GM21723 (cell line): ENCODE measurements at regions not wholly inside any gene's neighbourhood (a gene's known extent, or its start where the extent isn't known, plus 50 kb on each side); places are given as distances from the start of the nearest gene placed in this dataset.

ENCODE experiments used
- ATAC-seq: cut with Tn5 transposase; IDR thresholded peaks from one replicate; pipeline ENCODE4 v1.9.1; 2021; ENCODE audit warnings: mild to moderate bottlenecking, moderate library complexity; ENCODE audit not compliant: unreplicated experiment

DNA sequence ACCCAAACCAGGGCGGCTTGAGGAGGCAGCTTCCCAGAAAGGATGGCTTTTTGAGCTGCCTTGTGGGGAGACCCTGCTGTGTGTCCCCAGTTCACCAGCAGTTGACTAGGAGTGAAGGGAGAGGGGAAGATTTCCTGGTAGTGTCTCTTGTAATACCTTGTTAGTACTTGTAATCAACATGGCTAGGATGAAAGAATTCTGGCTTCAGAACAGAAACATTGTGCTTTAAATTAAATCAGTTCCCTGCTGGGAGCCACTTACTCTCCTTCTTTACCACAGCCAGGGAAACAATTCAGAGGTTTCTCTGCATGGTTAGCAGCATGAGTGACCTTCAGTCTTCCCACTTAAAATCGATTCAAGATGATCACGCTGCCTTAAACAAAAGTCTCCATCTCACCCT is 525.4 kb upstream of the ID4 start:
- no peak for ATAC-seq

DNA sequence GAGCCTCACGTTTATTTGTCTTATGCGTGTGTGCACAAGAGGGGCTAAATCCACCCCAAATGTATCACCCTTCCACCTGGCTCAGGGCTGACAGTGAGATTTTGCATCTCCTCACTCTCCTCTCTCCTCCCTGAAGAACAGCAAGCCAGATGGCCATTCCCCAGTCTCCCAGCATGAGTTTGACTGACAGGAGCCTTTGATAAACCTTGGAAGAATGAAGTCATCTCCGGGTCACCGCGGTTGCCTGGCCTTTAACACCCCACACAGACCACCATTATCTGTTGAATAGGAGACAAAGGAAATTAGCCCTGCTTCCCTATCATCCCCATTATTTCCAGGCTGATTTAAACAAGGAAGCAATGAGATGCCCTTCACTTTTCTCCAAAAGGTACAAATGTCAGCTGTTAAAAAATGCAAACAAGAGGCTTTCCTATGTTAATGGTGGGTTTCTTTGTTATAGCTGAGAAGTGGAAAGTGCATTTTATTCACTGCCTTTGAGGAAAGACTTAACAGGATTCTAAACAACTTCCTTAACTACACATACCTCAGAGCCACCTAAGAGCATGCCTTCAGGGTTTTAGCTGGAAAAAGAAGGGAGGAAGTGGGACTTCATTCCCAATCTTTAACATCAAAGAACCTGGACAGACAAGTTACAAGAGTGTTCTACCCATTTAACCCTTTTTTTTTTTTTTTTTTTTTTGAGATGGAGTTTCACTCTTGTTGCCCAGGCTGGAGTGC is 524.8 kb upstream of the ID4 start:
- no peak for ATAC-seq

DNA sequence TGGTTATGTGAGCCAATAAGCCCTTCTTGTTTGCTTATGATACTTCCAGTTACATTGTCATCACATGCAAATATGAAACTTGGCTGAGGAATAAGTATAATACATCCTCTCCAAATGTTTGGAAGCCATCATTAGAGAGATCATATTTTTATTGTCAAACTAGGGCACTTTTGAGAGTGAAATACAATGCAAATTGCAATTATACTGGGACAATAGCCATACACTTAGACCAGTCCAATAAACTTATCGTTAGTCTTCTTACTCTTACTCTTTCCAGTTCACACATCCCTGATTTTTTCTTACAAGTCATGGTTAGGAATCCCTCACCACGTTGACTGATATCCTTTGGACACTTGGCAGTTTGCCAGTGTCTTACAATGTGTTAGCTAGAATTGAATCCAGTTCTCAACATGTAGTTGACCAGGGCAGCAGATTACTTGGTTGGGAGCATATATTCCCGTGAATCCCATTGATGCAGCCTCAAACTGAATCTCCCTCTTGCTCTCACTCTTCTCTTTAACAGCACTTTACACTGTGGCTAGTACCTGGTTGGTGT is 519.7 kb upstream of the ID4 start:
- ATAC-seq = no peak

DNA sequence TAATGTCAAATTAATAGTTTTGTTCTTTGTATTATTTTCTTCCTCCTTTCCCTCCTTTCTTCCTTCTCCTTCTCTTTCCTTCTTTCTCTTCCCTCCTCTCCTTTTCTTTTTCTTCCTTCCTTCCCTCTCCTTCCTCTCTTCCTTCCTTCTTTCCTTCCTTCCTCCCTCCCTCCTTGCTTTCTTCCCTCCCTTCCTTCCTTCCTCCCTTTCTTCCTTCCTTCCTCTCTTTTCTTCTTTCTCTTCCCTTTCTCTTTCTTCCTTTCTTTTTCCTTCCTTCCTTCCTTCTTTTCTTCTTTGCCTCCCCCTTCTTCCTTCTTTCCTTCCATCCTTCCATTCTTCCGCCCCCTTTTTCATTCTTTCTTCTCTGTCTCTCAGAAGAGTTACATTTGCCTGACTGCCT is 518.2 kb upstream of the ID4 start:
- ATAC-seq = no peak

DNA sequence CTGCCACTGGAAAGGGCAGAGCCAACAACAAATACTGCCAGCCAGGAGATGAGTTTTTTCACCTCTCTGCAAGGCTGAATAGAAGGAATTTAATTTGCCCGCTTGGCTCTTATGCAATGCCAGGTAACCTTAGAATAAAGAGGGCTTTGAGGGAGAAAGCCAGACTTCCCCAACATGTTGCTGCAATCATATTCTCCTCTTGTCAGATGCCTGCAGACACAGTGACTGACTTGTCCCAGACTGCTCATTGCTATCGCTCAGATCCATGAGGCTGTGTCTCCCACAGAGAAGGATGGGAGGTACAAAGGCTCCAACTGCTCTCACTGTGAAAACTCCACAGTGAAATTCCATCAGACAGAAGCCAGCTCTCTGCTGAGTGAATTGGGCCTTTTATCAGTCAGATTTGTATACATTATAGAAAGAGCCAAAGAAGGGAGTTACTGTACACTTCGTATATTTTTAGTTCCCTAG is 517.0 kb upstream of the ID4 start:
- ATAC-seq = no peak

DNA sequence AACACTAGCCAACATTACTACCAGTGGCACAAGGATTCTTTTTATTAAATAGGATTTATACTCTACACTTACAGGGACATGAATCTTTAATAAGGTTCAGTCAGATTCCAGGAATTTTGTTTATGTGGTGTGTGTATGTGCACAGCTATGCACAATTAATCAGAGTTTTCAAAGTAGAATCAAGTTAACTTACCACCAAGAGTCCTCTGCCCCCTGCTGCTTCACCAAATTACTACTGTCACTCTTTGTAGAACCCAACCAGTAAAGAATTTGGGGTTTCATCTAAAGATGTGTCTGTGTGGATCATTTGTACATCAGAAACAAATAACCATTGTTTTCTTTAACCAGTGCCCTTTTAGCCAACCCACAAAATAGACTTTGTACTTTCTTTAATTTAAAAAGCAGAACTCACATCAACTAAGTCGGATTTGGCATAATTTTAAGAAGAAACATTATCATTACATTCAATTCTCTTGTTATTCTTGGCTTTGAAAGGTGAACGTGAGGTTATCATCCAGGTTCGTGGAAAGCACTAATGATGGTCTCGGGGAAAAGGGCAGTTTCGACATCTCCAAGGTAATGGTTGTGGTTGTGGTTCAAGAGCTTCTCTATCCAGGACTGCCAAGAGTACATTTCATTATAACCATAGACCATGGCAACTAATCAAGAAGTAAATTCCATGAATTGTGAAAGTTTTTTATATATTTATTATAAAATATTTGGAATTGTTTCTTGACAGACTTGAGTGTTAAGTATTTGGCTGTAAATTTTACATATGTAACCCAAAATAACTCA is 514.3 kb upstream of the ID4 start:
- ATAC-seq = no peak

DNA sequence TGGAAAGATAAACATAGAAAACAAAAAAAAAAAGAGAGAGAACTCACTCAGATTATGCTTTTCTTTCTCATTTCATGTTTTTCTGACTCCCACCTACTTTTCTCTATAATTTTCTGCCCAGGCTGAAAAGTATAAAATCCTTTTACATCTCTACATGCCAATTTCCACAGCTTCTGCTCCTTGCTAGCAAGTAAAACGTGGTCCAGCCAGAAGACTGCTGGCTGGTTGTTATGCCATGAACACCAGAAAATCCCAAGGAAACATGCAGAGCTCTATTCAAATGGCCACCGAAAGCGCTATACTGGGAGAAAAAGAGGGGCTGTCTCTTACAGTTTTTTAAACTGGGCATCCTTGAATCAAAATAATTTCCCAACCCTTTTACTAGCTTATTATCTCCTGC is 512.8 kb upstream of the ID4 start:
- no peak for ATAC-seq

DNA sequence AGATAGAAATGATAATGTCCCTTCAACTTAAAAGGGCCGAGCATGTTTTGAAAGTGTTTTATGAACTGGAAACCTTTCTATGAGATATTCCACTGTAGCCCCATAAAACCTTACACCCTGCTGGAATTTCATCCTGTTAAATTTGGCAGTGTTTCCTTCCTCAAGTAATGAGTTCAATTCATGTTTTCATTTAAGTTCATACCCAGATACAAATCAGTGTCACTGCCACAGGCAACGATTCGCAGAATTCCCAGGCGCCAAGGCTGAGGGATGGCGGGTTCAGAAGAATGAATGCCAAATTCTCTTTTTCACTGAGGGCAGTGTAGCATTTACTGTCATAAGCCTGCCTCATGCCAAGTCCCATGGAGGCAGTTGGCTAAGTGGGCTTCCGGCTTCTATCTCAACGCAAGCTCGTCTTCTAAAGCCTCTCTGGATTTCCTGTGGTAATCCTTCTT is 511.8 kb upstream of the ID4 start:
- no peak for ATAC-seq

DNA sequence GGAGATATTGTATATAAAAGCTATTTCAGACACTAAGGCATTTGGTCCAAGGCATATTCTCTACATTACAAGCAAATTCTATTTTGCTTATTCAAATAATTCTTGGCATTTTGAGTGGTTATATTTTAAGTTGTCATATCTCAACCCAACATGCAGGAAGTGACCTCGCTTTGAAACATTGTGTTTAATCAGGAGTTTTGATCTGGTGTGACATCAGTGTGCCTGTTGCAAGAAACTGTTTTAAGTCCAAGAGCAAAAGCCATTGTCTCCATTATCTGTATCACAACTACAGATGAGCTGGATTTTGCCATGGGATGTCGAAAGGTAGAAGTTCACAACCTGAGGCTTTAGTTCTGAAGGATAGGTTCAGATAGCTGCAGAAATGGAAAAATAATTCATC is 509.9 kb upstream of the ID4 start:
- ATAC-seq = no peak

DNA sequence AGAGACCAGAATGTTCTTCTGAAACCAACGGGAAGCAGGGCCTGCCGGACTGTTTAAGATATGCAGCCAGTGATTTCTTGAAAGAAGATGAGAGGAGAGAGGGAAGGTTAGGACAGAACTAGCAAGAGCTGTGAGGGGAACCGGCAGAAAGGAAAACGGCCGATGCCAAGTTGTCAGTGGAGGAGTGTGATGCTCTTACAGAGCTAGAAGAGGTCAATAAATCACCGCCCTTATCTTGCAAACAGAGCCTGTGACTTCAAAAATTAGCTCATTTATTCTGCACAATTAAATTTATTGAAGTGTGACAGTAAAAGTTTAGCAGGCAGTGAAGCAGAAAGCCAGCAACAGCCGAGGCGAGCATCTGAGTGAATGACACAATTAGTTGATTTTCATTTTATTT is 509.5 kb upstream of the ID4 start:
- no peak for ATAC-seq

DNA sequence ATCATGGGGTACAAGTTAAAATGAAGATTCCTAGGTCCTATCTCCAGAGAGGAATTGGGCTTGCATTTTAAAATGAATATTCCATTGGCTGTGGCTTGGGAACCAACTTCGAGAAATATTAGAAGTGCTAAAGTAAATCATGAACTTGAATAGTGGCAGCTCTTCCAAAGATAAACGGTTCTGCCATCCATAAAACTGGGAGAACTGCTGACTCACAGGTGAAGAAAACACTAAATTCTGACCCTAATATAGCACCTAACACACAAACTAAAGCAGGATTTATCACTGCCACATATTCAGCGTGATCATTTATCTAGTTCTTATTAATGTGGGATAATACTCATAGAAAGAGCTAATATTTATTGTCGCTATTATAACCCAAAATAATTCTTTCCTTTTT is 508.1 kb upstream of the ID4 start:
- no peak for ATAC-seq

DNA sequence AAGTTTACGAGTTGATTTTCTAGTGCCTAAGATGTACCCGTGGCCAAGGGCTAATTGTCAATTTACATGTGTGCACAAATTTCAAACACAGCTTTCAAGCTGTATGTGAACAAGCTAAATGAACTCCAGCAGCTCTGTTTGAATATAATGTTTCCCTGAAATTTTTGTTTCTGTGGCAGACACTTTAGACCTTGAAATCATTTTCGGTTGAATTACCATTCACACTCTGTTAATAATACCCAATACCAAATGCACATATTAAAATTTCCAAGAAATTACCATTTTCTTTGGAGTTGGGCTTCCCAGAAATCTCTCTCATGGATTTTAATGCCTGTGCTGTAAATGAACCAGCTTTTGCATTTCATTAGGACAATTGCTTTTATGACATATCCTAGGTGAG is 506.1 kb upstream of the ID4 start:
- ATAC-seq = no peak

DNA sequence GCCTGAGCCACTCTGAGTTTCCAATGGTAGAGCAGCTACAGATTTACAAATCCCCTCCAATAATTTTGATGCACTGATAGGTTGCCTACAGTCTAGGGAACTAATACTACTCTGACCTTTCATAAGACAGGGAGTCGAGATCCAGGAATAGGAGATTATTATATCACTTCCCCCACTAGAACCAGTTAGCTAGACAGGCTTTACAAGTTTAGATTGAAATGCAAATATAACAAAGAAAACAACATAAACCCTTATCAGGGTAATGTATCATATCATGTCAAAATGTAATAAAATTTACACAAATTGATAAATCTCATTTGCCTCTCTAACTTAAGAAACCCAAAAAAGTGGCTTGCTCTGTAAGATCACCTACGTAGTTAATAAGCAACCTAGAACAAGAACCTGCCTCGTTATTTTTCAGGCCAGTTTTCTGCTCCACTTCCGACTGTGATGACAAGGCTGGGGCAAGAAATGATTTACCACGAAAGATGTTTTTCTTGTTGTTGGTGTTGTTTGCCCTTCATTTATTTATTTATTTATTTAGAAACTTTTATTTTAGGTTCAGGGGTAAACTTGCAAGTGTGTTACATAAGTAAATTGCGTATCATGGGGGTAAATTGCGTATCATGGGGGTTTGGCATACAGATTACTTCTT is 504.2 kb upstream of the ID4 start:
- no peak for ATAC-seq

DNA sequence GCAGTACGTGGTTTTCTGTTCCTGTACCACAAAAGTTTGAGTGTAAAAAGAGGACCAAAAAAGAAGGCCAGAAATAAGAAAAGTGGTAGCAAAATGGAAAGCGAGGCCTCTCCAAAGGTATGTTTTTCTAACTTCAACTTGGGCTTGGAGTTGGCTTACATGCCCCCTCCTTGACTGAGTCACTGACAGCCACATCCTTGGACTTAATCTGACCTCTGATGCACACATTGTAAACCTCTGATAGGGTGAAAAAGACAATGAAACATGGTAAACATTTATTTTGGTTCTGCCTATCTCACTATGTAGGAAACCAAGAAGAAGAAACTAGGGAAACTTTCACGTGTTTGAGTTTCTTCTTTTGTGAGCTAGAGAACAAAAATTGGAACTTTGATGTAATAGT is 503.2 kb upstream of the ID4 start:
- ATAC-seq = no peak

DNA sequence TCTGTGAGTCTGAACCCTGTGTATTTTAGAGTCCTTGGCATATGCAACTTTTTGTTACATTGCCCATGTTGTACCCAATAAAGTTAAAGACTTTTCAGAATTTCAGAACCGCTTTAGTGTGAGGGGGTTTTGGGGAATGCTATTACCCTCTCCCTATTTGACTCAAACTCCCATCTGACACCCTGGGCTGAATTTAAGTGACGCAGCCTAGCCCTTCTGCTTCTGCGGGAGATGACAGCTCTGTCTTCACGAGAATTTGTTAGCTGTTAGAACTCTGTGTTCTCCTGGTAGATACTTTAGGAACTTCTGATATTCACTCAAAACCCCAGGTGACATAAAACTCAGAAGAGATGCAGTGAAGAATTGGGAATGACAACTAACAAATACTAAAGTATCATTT is 500.6 kb upstream of the ID4 start:
- ATAC-seq = no peak

DNA sequence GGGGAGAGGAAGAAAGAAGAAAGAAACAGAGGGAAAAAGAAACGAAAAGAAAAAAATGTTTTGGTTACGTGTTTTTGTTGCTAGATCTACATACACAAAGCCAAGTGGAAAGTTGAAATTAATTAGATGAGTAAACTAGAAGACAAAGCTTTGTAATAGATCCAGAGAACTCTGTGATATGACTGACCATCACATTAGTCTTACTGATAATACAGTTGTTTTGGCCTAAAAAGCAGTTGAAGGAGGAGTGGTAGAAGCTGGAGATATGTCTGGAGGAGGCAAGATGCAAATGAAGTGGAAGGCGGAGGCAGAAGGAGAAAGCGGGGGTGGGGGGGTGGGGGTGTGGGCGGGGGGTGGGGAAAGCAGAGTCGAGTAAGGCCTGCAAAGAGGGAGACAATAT is 500.1 kb upstream of the ID4 start:
- no peak for ATAC-seq

DNA sequence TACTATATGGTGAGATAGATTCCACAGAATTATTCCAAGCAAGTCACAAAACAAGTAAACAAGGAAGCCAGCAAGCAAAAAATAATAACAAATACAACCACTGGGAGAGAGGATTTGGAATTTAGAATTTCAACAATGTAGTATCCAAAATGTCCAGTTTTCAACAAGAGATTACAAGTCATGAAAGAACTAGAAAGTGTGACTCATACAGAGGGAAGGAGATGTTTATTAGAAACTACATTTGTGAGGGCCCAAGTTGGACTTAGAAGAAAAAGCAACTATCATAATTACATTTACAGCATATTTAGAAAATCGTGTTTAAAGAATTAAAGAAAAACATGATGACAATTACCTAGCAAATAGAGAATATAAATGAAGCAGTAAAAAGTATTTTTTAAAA is 494.6 kb upstream of the ID4 start:
- no peak for ATAC-seq

DNA sequence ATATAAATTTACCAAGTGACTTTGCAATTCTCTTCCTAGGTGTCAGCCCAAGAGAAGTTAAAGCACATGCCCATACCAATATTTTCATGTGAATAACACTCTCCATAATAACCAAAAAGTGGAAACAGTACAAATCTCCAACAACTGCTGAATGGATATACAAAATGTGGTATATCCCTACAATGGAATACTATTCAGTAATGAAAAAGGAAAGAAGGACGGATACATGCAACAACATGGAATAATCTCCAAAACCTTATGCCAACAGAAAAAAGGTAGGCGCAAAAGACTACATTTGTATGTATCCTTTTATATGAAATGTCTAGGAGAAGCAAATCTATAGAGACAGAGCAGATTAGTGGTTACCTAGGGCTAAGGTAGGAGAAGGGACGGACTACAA is 487.7 kb upstream of the ID4 start:
- ATAC-seq = no peak

DNA sequence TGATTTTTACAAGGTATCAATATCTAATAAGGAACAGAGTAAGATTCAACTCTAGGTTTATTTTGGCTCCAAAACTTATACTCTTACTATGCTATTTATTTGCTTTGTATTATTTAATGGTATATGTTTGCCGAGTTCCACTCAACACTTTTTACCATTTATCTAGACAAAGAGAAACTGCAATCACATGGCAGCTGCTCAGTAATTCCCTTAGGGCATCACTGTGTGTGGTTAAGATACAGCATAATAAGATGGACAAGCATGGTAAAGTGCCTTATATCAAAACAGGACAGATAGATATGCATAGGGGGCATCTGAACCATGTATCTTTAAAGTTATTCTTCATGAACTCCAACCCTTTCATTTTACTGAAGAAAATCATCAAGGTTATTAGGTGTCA is 483.0 kb upstream of the ID4 start:
- ATAC-seq = no peak

DNA sequence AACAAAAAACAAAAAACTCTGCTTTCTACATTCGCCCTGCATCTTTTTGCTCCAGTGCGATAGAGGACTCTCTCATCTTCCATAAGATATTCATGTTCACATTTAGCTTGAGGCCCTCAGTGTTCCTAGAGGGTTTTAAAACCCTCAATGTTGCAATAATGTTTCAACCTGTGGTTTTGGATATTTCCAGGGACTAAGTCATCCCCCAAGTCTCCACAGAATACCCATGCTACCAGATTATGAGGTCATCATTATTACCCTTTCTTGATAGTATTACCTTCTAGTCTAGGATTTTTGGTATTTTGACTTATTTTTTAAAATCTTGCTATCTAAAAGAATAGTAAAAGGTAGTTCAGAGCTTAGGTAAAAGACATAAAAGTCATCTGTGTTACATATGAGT is 480.5 kb upstream of the ID4 start:
- no peak for ATAC-seq

DNA sequence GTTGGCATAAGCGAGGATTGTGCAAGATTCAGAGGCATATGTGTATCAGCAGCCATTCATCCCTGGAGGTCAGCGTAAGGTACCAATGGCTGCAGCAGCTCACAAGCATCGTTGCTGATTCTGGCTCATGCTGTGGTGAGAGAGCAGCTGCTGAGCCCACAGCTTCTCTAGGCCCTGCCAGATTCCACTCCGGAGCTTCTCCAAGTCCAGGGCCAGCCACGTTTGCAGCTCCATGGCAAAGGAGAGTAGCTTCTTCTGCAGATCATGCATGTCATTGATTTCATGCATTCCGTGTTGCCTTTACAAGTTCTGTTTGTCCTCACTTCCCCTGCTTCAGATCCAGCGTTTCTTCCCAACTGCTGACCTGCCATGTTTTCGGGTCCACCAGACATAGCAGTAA is 474.8 kb upstream of the ID4 start:
- ATAC-seq = no peak

DNA sequence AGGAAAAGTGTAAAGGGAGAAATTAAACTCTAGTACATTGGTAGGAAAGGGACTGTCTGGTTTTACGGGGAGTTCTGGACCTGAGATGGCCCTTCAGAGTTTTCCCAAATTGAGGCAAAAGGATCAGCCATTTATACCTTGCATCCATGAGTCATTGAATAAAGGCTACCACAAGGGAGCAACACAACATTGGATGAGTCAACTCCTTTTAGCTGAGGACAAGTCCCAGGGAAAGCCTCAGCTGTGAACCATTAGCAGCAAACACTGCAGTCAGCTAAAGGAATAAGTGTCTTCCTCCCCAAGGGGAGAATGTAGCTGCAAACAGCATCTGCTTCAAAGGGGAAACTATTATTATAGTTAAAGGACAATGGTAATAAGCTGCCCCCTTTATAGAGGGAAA is 468.7 kb upstream of the ID4 start:
- ATAC-seq = no peak
